ENCODE measurements at regions not wholly inside any gene's neighbourhood (a gene's known extent, or its start where the extent isn't known, plus 50 kb on each side); places are given as distances from the start of the nearest gene placed in this dataset.

DNA sequence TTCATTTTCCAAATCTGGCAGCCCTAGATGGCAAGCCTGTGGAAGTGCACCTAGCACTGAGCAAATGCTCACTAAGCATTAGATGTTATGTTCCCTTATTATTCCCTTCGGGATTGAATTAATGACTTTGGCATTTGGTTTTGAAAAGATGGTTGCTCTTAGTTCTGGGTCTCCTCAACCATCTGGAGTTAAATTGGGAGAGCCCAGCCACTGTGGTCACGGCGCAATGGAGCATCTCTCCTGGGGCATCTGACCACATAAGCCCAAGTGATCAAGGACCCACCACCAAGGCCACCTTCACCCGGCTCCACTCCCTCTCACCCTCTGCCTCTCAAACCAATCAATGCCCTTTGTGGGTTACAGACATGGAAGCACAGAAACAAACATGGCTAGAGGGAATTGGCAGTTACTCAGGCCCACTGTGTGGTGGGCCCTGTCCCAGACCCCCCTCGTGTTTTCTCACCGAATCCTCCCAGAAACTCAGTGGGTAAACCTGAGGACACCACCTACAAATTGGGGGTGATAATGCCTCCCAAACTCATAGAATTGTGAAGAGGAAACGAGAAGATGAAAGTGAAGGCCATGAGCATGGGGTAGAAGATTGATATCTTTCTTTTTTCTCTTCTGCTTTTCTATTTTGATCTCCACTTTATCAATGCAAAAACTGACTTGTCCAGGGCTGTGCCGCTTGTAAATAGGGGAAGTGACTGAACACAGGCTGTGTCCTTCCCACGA lies 52.2 kb downstream of the IRAG1 start:
- Histone ChIP-seq H2BK5ac (ENCODE audit: low read depth, low read length) (no peak overlapping the region), H2BK120ac (replicated peaks; ENCODE audit: low read depth, low read length) (no peak overlapping the region), H3K9ac (replicated peaks in 1 of 4; ENCODE audit: extremely low read depth in 1 of 4, low read depth in 3 of 4, low read length in 3 of 4) (no peak overlapping the region), H3K27me3 (replicated peaks in 1 of 4; ENCODE audit: control insufficient read depth in 3 of 4, extremely low read depth in 1 of 4, insufficient read depth in 3 of 4, low read length in 3 of 4) (no peaks in the 10 kb centered on the region), H3K79me1 (ENCODE audit: low read depth, low read length) (no peaks in the 10 kb centered on the region), H3K18ac (ENCODE audit: extremely low read depth, low read length) (no peak overlapping the region), H4K20me1 (replicated peaks in 1 of 2; ENCODE audit: control insufficient read depth in 1 of 2, insufficient read depth in 2 of 2, low read length in 2 of 2) (no peaks in the 10 kb centered on the region), H3K27ac (ENCODE audit: low read depth, low read length) (no peak overlapping the region), H4K91ac (replicated peaks; ENCODE audit: insufficient read length, low read length) (no peak overlapping the region), H3K56ac (replicated peaks; ENCODE audit: insufficient read length, low read depth, low read length) (no peak overlapping the region), H2AK5ac (ENCODE audit: low read depth, low read length) (no peak overlapping the region), H3K4ac (replicated peaks; ENCODE audit: insufficient read length, low read depth, low read length) (no peak overlapping the region), H2BK15ac (ENCODE audit: low read length) (no peak overlapping the region), H3K4me2 (ENCODE audit: insufficient read depth in 1 of 2, low read depth in 2 of 2, low read length in 2 of 2) (no peak overlapping the region), H2BK12ac (ENCODE audit: low read depth, low read length) (no peak overlapping the region), H3K79me2 (ENCODE audit: control insufficient read depth in 1 of 2, insufficient read depth in 2 of 2, low read length in 2 of 2) (no peaks in the 10 kb centered on the region), H3K14ac (ENCODE audit: insufficient read length) (no peak overlapping the region), H3K36me3 (ENCODE audit: control insufficient read depth in 2 of 4, insufficient read depth in 4 of 4, low read length in 3 of 4) (no peaks in the 10 kb centered on the region), H4K5ac (ENCODE audit: insufficient read length, low read depth, low read length) (no peak overlapping the region), H3K9me3 (ENCODE audit: insufficient read depth in 2 of 2, low read depth in 1 of 2, low read length in 1 of 2) (no peaks in the 10 kb centered on the region), H3K23me2 (ENCODE audit: low read depth, low read length) (no peaks in the 10 kb centered on the region; the same call in 1 of the 2 replicates), H3K4me1 (replicated peaks in 1 of 4; ENCODE audit: control insufficient read depth in 3 of 4, insufficient read depth in 4 of 4, low read length in 3 of 4) (no peaks in the 10 kb centered on the region), H4K8ac (ENCODE audit: extremely low read depth, insufficient read depth, low read length) (no peak overlapping the region), H2BK20ac (ENCODE audit: low read length) (no peak overlapping the region), H3K23ac (ENCODE audit: insufficient read length) (no peak overlapping the region), H2AFZ (ENCODE audit: low read length) (no peak overlapping the region), H3K4me3 (ENCODE audit: extremely low read depth in 1 of 4, insufficient read depth in 2 of 4, low read depth in 3 of 4, low read length in 4 of 4) (no peak overlapping the region)
- no peak for FAIRE-seq
- POLR2A ChIA-PET (ENCODE audit: partially characterized antibody): interaction anchor here (1.6 kb wide), 1 partner anchor 168 kb away, joined by 4 read pairs; the partner anchor contains the start of gene EIF4G2
- CTCF ChIA-PET (ENCODE audit: partially characterized antibody): interaction anchor here (1.2 to 1.6 kb wide), 4 partner anchors 13 to 22 kb away, joined by 4 to 10 read pairs (median 6); no protein-coding TSS in a partner anchor
- WGBS, 2 experiments (ENCODE audit: extremely low coverage in 1 of 2, insufficient coverage in 1 of 2, insufficient read length in 1 of 2, insufficient replicate concordance in 2 of 2, low coverage in 1 of 2, low lambda C conversion rate in 2 of 2, missing lambda C conversion rate in 1 of 2): 87% methylated on average over 9 of the region's 9 CpGs; no CpG with 5 or more reads in 1 of the 2 experiments
- no peak for DNase-seq (ENCODE audit: low read depth in 1 of 2, low spot score in 2 of 2)
- TF ChIP-seq SIRT6 (IDR thresholded peaks at IDR 0.05; ENCODE audit: low read length) (no peak), EGR1 (IDR thresholded peaks at IDR 0.05; ENCODE audit: borderline replicate concordance, low read depth, low read length) (no peak), SP1 (IDR thresholded peaks at IDR 0.05; ENCODE audit: low read depth, low read length) (no peak), TEAD4 (IDR thresholded peaks at IDR 0.05; ENCODE audit: low read depth, low read length) (no peak), KDM5A (IDR thresholded peaks at IDR 0.05; ENCODE audit: low read length) (no peak), JUND (IDR thresholded peaks at IDR 0.05; ENCODE audit: low read length) (no peak), POLR2AphosphoS5 (IDR thresholded peaks at IDR 0.05; ENCODE audit: low read depth, low read length) (no peak), CEBPB (IDR thresholded peaks at IDR 0.05; ENCODE audit: low read depth, low read length) (no peak)

Data from H1 (cell line).